ENCODE measurements at regions not wholly inside any gene's neighbourhood (a gene's known extent, or its start where the extent isn't known, plus 50 kb on each side); places are given as distances from the start of the nearest gene placed in this dataset.

GRCh38 chr5:29263915-29264351, 1929.6 kb upstream of the CDH6 start:
- no peak for DNase-seq
- POLR2A ChIA-PET (ENCODE audit: partially characterized antibody), result no interaction called here
- peaks cover 1 to 10% (median 4%) of the 10 kb centered on the region in 8 donors for H3K9me3 Mint-ChIP-seq
- Histone ChIP-seq H3K4me1 (ENCODE audit: insufficient read depth, low read length) (no peaks in the 10 kb centered on the region), H3K9me3 (ENCODE audit: control insufficient read depth in 1 of 2, low read length in 2 of 2) (no peaks in the 10 kb centered on the region), H3K36me3 (ENCODE audit: insufficient read depth, low read length) (no peaks in the 10 kb centered on the region), H3K27ac (ENCODE audit: low read depth, low read length) (no peak overlapping the region), H3K27me3 (ENCODE audit: insufficient read depth, low read length) (no peaks in the 10 kb centered on the region), H3K4me3 (ENCODE audit: low read length in 2 of 2) (no peak overlapping the region)
- H3K36me3 Mint-ChIP-seq, result no peaks in the 10 kb centered on the region
- no peaks in the 10 kb centered on the region for H3K27me3 Mint-ChIP-seq
- intact Hi-C loops (cut with micrococcal nuclease), result no loop called here
- CTCF ChIA-PET (ENCODE audit: partially characterized antibody), result no interaction called here
- H3K4me3 Mint-ChIP-seq, result no peak overlapping the region
- no peak overlapping the region for H3K27ac Mint-ChIP-seq
- no peaks in the 10 kb centered on the region for H3K4me1 Mint-ChIP-seq

GRCh38 chr5:29262339-29263123, 1931.0 kb upstream of the CDH6 start:
- Histone ChIP-seq H3K4me1 (ENCODE audit: insufficient read depth, low read length) (no peaks in the 10 kb centered on the region), H3K36me3 (ENCODE audit: insufficient read depth, low read length) (no peaks in the 10 kb centered on the region), H3K27me3 (ENCODE audit: insufficient read depth, low read length) (no peaks in the 10 kb centered on the region), H3K9me3 (ENCODE audit: control insufficient read depth in 1 of 2, low read length in 2 of 2) (no peaks in the 10 kb centered on the region), H3K27ac (ENCODE audit: low read depth, low read length) (no peak overlapping the region), H3K4me3 (ENCODE audit: low read length in 2 of 2) (no peak overlapping the region)
- Mint-ChIP-seq H3K4me3 (no peak overlapping the region), H3K36me3 (no peaks in the 10 kb centered on the region), H3K27ac (no peak overlapping the region), H3K27me3 (no peaks in the 10 kb centered on the region), H3K9me3 (peaks cover 1 to 14% (median 4%) of the 10 kb centered on the region in 8 donors), H3K4me1 (no peaks in the 10 kb centered on the region)
- ChIA-PET CTCF (ENCODE audit: partially characterized antibody) (no interaction called here), POLR2A (ENCODE audit: partially characterized antibody) (no interaction called here)
- no peak for DNase-seq
- intact Hi-C loops (cut with micrococcal nuclease), result no loop called here

DNA sequence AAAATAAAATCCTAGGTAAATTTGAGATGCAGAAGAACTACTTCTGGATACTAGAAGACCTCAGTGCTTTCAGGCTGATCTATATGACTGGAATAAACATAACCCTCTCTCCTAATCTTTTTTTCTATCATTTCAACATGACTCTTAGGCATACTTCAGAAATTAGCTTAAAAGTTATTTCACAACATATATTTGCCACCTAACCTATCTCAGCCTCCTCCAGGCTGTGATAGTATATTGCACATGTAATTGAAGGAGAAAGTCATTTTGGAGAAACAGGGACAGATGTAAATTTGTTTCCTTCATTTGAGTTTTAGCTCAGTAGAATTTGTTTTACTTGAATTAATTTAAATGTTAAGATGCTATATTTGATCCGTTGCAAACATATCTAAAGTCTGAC, 1932.3 kb upstream of the CDH6 start:
- Histone ChIP-seq H3K27me3 (ENCODE audit: insufficient read depth, low read length) (no peaks in the 10 kb centered on the region), H3K36me3 (ENCODE audit: insufficient read depth, low read length) (no peaks in the 10 kb centered on the region), H3K27ac (ENCODE audit: low read depth, low read length) (no peak overlapping the region), H3K9me3 (ENCODE audit: control insufficient read depth in 1 of 2, low read length in 2 of 2) (no peaks in the 10 kb centered on the region), H3K4me1 (ENCODE audit: insufficient read depth, low read length) (no peaks in the 10 kb centered on the region), H3K4me3 (ENCODE audit: low read length in 2 of 2) (no peak overlapping the region)
- ChIA-PET POLR2A (ENCODE audit: partially characterized antibody) (no interaction called here), CTCF (ENCODE audit: partially characterized antibody) (no interaction called here)
- DNase-seq, result no peak
- Mint-ChIP-seq H3K36me3 (no peaks in the 10 kb centered on the region), H3K4me1 (no peaks in the 10 kb centered on the region), H3K9me3 (peaks cover 0 to 12% (median 4%) of the 10 kb centered on the region in 8 donors), H3K27me3 (no peaks in the 10 kb centered on the region), H3K27ac (no peak overlapping the region), H3K4me3 (no peak overlapping the region)
- intact Hi-C loops (cut with micrococcal nuclease), result no loop called here

DNA sequence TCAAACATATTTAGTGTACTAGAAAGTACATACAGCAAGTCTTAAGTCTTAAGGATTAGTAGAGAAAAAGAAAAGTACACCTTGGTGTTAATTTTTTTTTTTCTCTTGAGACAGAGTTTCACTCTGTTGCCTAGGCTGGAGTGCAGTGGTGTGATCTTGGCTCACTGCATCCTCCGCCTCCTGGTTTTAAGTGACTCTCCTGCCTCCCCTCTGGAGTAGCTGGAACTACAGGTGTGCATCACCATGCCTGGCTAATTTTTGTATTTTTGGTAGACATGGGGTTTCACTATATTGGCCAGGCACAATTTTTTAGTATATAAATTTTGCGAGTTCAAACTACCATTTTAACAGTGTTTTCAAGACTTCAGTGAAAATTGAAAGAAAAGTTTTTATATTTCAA, 1941.1 kb upstream of the CDH6 start:
- Histone ChIP-seq H3K9me3 (ENCODE audit: control insufficient read depth in 1 of 2, low read length in 2 of 2) (no peaks in the 10 kb centered on the region), H3K4me1 (ENCODE audit: insufficient read depth, low read length) (no peaks in the 10 kb centered on the region), H3K36me3 (ENCODE audit: insufficient read depth, low read length) (no peaks in the 10 kb centered on the region), H3K27me3 (ENCODE audit: insufficient read depth, low read length) (no peaks in the 10 kb centered on the region), H3K27ac (ENCODE audit: low read depth, low read length) (no peak overlapping the region), H3K4me3 (ENCODE audit: low read length in 2 of 2) (no peak overlapping the region)
- Mint-ChIP-seq H3K27me3 (no peaks in the 10 kb centered on the region), H3K4me3 (no peak overlapping the region), H3K9me3 (peaks cover 0 to 18% (median 10%) of the 10 kb centered on the region in 8 donors), H3K4me1 (no peaks in the 10 kb centered on the region), H3K36me3 (no peaks in the 10 kb centered on the region), H3K27ac (no peak overlapping the region)
- intact Hi-C loops (cut with micrococcal nuclease), result no loop called here
- CTCF ChIA-PET (ENCODE audit: partially characterized antibody), result no interaction called here
- POLR2A ChIA-PET (ENCODE audit: partially characterized antibody), result no interaction called here
- DNase-seq, result no peak

- CTCF ChIA-PET (ENCODE audit: partially characterized antibody), result no interaction called here
- Mint-ChIP-seq H3K4me3 (no peak overlapping the region), H3K9me3 (peaks cover 0 to 27% (median 15%) of the 10 kb centered on the region in 8 donors), H3K36me3 (no peaks in the 10 kb centered on the region), H3K4me1 (no peaks in the 10 kb centered on the region), H3K27me3 (no peaks in the 10 kb centered on the region), H3K27ac (no peak overlapping the region)
- Histone ChIP-seq H3K27me3 (ENCODE audit: insufficient read depth, low read length) (no peaks in the 10 kb centered on the region), H3K4me1 (ENCODE audit: insufficient read depth, low read length) (no peaks in the 10 kb centered on the region), H3K27ac (ENCODE audit: low read depth, low read length) (no peak overlapping the region), H3K4me3 (ENCODE audit: low read length in 2 of 2) (no peak overlapping the region), H3K9me3 (ENCODE audit: control insufficient read depth in 1 of 2, low read length in 2 of 2) (no peaks in the 10 kb centered on the region), H3K36me3 (ENCODE audit: insufficient read depth, low read length) (no peaks in the 10 kb centered on the region)
- POLR2A ChIA-PET (ENCODE audit: partially characterized antibody), result no interaction called here
- intact Hi-C loops (cut with micrococcal nuclease), result no loop called here
- no peak for DNase-seq
Measured at GRCh38 chr5:29247346-29248028, 1946.0 kb upstream of the CDH6 start.

- CTCF ChIA-PET (ENCODE audit: partially characterized antibody), result no interaction called here
Measured at GRCh38 chr5:29240379-29240778, 1953.1 kb upstream of the CDH6 start.

GRCh38 chr5:29239606-29240005, 1953.9 kb upstream of the CDH6 start:
- CTCF ChIA-PET (ENCODE audit: partially characterized antibody), result no interaction called here
- H3K4me1 Mint-ChIP-seq, result no peaks in the 10 kb centered on the region
- no peak overlapping the region for H3K27ac ChIP-seq (ENCODE audit: low read depth, low read length)
- H3K36me3 Mint-ChIP-seq, result no peaks in the 10 kb centered on the region
- no peaks in the 10 kb centered on the region for H3K9me3 ChIP-seq (ENCODE audit: control insufficient read depth in 1 of 2, low read length in 2 of 2)
- H3K4me3 ChIP-seq (ENCODE audit: low read length in 2 of 2), result no peak overlapping the region
- no peaks in the 10 kb centered on the region for H3K27me3 Mint-ChIP-seq
- H3K4me1 ChIP-seq (ENCODE audit: insufficient read depth, low read length), result no peaks in the 10 kb centered on the region
- intact Hi-C loops (cut with micrococcal nuclease), result no loop called here
- no peaks in the 10 kb centered on the region for H3K27me3 ChIP-seq (ENCODE audit: insufficient read depth, low read length)
- H3K27ac Mint-ChIP-seq, result no peak overlapping the region
- no peak overlapping the region for H3K4me3 Mint-ChIP-seq
- H3K36me3 ChIP-seq (ENCODE audit: insufficient read depth, low read length), result no peaks in the 10 kb centered on the region
- H3K9me3 Mint-ChIP-seq, result peaks cover 2 to 40% (median 14%) of the 10 kb centered on the region in 8 donors
- DNase-seq, result no peak
- POLR2A ChIA-PET (ENCODE audit: partially characterized antibody), result no interaction called here

More at GRCh38 chr5:29240379-29240778, 1953.1 kb upstream of the CDH6 start:
- Histone ChIP-seq H3K27me3 (ENCODE audit: insufficient read depth, low read length) (no peaks in the 10 kb centered on the region), H3K27ac (ENCODE audit: low read depth, low read length) (no peak overlapping the region), H3K4me1 (ENCODE audit: insufficient read depth, low read length) (no peaks in the 10 kb centered on the region), H3K36me3 (ENCODE audit: insufficient read depth, low read length) (no peaks in the 10 kb centered on the region), H3K4me3 (ENCODE audit: low read length in 2 of 2) (no peak overlapping the region), H3K9me3 (ENCODE audit: control insufficient read depth in 1 of 2, low read length in 2 of 2) (no peaks in the 10 kb centered on the region)
- intact Hi-C loops (cut with micrococcal nuclease), result no loop called here
- no peak overlapping the region for H3K27ac Mint-ChIP-seq
- H3K9me3 Mint-ChIP-seq, result peaks cover 2 to 44% (median 14%) of the 10 kb centered on the region in 8 donors
- H3K4me3 Mint-ChIP-seq, result no peak overlapping the region
- no peak for DNase-seq
- no peaks in the 10 kb centered on the region for H3K4me1 Mint-ChIP-seq
- no peaks in the 10 kb centered on the region for H3K36me3 Mint-ChIP-seq
- POLR2A ChIA-PET (ENCODE audit: partially characterized antibody), result no interaction called here
- H3K27me3 Mint-ChIP-seq, result no peaks in the 10 kb centered on the region

All from CD4-positive, alpha-beta memory T cell (primary cell).